ENCODE measurements at regions not wholly inside any gene's neighbourhood (a gene's known extent, or its start where the extent isn't known, plus 50 kb on each side); places are given as distances from the start of the nearest gene placed in this dataset.
"Not testable (repeated sequence)": the region's sequence is repeated elsewhere in the genome, so short reads cannot be mapped to it uniquely, and the experiment has no call there.

- Histone ChIP-seq H3K9me3 (replicated peaks; ENCODE audit: control insufficient read depth, low read depth, low read length) (no peaks in the 10 kb centered on the region), H3K27ac (ENCODE audit: low read length) (no peak overlapping the region), H3K4me3 (ENCODE audit: low read length) (no peak overlapping the region), H3K27me3 (ENCODE audit: control insufficient read depth, insufficient read depth, low read length) (no peaks in the 10 kb centered on the region), H3K4me1 (ENCODE audit: control insufficient read depth, insufficient read depth, low read length) (no peaks in the 10 kb centered on the region), H3K36me3 (ENCODE audit: control insufficient read depth, insufficient read depth, low read length) (no peaks in the 10 kb centered on the region)
- no peak for DNase-seq
- WGBS (ENCODE audit: insufficient coverage), result no CpG with 5 or more reads among the region's 4 CpGs
These were observed 135.9 kb downstream of the SOX4 start for GRCh38 chr6:21729431-21729830.

- 94% methylated on average over 8 of the region's 11 CpGs for WGBS (ENCODE audit: insufficient coverage)
- Histone ChIP-seq H3K27ac (ENCODE audit: low read length) (no peak overlapping the region), H3K4me1 (ENCODE audit: control insufficient read depth, insufficient read depth, low read length) (no peaks in the 10 kb centered on the region), H3K27me3 (ENCODE audit: control insufficient read depth, insufficient read depth, low read length) (no peaks in the 10 kb centered on the region), H3K9me3 (replicated peaks; ENCODE audit: control insufficient read depth, low read depth, low read length) (no peaks in the 10 kb centered on the region), H3K36me3 (ENCODE audit: control insufficient read depth, insufficient read depth, low read length) (no peaks in the 10 kb centered on the region), H3K4me3 (ENCODE audit: low read length) (no peak overlapping the region)
- DNase-seq, result no peak
These were observed 137.0 kb downstream of the SOX4 start for GRCh38 chr6:21730533-21730932.

DNA sequence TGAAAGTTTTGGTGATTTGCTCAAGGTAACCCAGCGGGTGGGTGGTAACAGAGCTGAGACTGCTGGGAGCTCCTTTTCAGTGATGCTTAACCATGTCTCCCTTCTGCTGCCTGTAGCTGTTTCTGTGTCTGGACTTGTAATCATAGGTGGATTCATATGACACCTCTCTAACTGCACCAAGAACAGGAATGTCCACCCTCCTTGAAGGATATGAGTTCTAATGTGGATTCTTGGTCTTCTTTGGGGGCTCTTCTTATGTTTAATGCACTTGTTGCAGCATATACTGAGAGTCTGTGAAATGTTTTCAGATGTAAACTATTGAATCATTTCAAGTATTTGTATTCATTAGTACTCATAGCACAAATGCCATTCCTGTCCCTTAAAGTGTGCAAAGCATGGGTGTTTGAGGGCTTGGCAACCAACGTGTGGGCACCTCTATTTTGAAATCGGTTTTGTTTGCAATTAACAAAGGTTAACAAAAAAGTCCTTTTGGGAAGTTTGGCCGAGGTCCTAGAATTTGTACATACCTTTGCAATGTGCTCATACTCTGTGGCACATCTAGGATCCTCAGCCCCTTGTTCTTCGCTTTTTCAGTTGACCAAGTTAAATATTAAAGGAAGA lies 138.0 kb downstream of the SOX4 start:
- Histone ChIP-seq H3K27me3 (ENCODE audit: control insufficient read depth, insufficient read depth, low read length) (no peaks in the 10 kb centered on the region), H3K4me1 (ENCODE audit: control insufficient read depth, insufficient read depth, low read length) (no peaks in the 10 kb centered on the region), H3K27ac (ENCODE audit: low read length) (no peak overlapping the region), H3K36me3 (ENCODE audit: control insufficient read depth, insufficient read depth, low read length) (no peaks in the 10 kb centered on the region), H3K9me3 (replicated peaks; ENCODE audit: control insufficient read depth, low read depth, low read length) (no peaks in the 10 kb centered on the region), H3K4me3 (ENCODE audit: low read length) (no peak overlapping the region)
- WGBS (ENCODE audit: insufficient coverage), result no CpG with 5 or more reads among the region's 5 CpGs
- DNase-seq, result no peak

GRCh38 chr6:21732032-21732730 lies 138.6 kb downstream of the SOX4 start:
- 89% methylated on average over 6 of the region's 14 CpGs for WGBS (ENCODE audit: insufficient coverage)
- H3K27me3 ChIP-seq (ENCODE audit: control insufficient read depth, insufficient read depth, low read length); H3K27ac ChIP-seq (ENCODE audit: low read length); DNase-seq; H3K4me1 ChIP-seq (ENCODE audit: control insufficient read depth, insufficient read depth, low read length); H3K9me3 ChIP-seq (replicated peaks; ENCODE audit: control insufficient read depth, low read depth, low read length); H3K36me3 ChIP-seq (ENCODE audit: control insufficient read depth, insufficient read depth, low read length); H3K4me3 ChIP-seq (ENCODE audit: low read length): not testable (repeated sequence)

DNA sequence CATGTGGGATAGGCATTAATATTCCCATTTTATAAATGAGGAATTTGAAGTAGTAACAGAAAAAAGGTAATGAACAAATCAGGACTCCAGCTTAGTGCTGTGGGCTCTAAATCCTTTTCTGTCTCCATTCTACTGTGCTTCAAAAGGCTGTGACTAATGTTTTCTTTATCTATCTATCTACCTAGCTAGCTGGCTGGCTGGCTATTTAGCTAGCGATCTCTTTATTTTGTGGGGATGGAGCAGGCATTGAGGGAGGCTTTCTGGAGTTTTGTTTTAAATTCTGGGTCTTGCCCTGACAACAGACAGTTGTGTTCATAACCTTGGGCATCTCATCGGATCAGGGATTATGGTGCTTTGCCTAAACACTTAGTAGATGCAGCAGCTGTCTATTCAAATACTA lies 139.2 kb downstream of the SOX4 start:
- H3K27ac ChIP-seq (ENCODE audit: low read length), result no peak overlapping the region

GRCh38 chr6:21733311-21733710 lies 139.8 kb downstream of the SOX4 start:
- Histone ChIP-seq H3K27ac (ENCODE audit: low read length) (no peak overlapping the region), H3K27me3 (ENCODE audit: control insufficient read depth, insufficient read depth, low read length) (no peaks in the 10 kb centered on the region), H3K4me1 (ENCODE audit: control insufficient read depth, insufficient read depth, low read length) (no peaks in the 10 kb centered on the region), H3K4me3 (ENCODE audit: low read length) (no peak overlapping the region), H3K36me3 (ENCODE audit: control insufficient read depth, insufficient read depth, low read length) (no peaks in the 10 kb centered on the region), H3K9me3 (replicated peaks; ENCODE audit: control insufficient read depth, low read depth, low read length) (no peaks in the 10 kb centered on the region)
- no peak for DNase-seq
- WGBS (ENCODE audit: insufficient coverage), result no CpG with 5 or more reads among the region's 1 CpG

More for the DNA sequence above, 139.2 kb downstream of the SOX4 start:
- no CpG with 5 or more reads among the region's 2 CpGs for WGBS (ENCODE audit: insufficient coverage)
- Histone ChIP-seq H3K4me3 (ENCODE audit: low read length) (no peak overlapping the region), H3K27me3 (ENCODE audit: control insufficient read depth, insufficient read depth, low read length) (no peaks in the 10 kb centered on the region), H3K36me3 (ENCODE audit: control insufficient read depth, insufficient read depth, low read length) (no peaks in the 10 kb centered on the region), H3K9me3 (replicated peaks; ENCODE audit: control insufficient read depth, low read depth, low read length) (no peaks in the 10 kb centered on the region), H3K4me1 (ENCODE audit: control insufficient read depth, insufficient read depth, low read length) (no peaks in the 10 kb centered on the region)
- DNase-seq, result no peak

DNA sequence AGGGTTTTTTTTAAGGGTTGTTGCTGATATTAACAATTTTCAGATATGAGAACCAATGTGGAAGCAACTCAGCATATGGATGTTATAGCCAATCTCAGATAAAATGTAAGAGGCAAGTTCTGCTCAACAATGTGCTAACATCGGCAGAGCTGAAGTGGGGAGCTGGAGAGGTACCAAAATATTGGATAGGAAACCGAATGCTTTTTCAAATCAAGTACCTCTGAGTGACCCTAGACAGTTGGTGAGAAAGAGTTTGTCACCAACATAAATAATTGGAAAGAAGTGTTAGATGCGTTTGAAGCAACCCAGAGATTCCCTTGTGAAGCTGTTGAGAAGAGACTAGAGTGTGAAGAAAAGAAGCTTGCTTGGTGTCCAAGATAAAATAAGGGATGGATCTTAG lies 140.7 kb downstream of the SOX4 start:
- WGBS (ENCODE audit: insufficient coverage), result 80% methylated on average over 2 of the region's 3 CpGs
- H3K27ac ChIP-seq (ENCODE audit: low read length), result no peak overlapping the region
- H3K4me1 ChIP-seq (ENCODE audit: control insufficient read depth, insufficient read depth, low read length), result no peaks in the 10 kb centered on the region

DNA sequence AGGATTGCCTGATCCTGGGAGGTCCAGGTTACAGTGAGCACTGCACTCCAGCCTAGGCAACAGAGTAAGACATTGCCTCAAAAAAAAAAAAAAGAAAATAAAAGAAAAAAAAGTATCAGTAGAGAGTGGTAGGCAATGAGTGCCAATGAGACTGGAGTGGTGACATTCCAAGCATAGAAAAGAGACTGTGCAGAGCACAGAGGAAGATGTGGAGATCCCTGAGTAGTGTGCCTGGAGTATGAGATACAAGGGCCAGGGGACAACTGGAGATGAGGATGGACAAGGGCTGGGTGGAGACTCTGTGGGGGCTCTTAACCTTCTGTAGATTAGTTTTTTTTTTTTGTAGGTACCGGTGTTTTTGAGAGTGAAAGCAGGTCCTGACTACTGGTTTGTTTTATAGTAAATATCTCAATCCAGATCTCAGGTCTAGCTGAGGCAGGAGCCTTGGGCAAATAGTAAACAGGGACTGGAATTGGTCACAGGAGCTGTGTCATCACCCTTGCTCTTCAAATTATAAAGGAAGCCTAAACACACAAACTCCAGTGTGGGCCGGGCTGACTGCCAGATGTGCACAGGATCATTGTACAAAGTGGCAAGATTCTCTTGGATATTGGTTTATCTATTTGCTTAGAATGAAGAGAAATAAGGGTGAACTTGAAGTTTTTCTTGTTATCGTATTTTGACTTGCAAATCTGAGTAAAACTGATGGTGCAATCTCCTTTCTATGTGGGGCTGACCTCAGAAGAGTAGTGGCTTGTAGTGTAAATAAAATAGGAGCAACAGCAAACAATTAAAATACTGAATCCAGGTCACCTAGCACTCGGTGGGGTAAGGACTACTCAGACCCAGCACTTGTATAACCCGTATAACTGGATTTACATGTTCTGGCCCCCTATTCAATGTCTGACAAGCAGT lies 144.9 kb downstream of the SOX4 start:
- no peak for DNase-seq
- WGBS (ENCODE audit: insufficient coverage), result no CpG with 5 or more reads among the region's 5 CpGs
- Histone ChIP-seq H3K9me3 (replicated peaks; ENCODE audit: control insufficient read depth, low read depth, low read length) (no peaks in the 10 kb centered on the region), H3K36me3 (ENCODE audit: control insufficient read depth, insufficient read depth, low read length) (no peaks in the 10 kb centered on the region), H3K27ac (ENCODE audit: low read length) (no peak overlapping the region), H3K27me3 (ENCODE audit: control insufficient read depth, insufficient read depth, low read length) (no peaks in the 10 kb centered on the region), H3K4me1 (ENCODE audit: control insufficient read depth, insufficient read depth, low read length) (peaks cover 4% of the 10 kb centered on the region), H3K4me3 (ENCODE audit: low read length) (no peak overlapping the region)

More for the DNA sequence above, 140.7 kb downstream of the SOX4 start:
- H3K9me3 ChIP-seq (replicated peaks; ENCODE audit: control insufficient read depth, low read depth, low read length), result no peaks in the 10 kb centered on the region
- no peak overlapping the region for H3K4me3 ChIP-seq (ENCODE audit: low read length)
- no peak for DNase-seq
- no peaks in the 10 kb centered on the region for H3K36me3 ChIP-seq (ENCODE audit: control insufficient read depth, insufficient read depth, low read length)
- no peaks in the 10 kb centered on the region for H3K27me3 ChIP-seq (ENCODE audit: control insufficient read depth, insufficient read depth, low read length)

DNA sequence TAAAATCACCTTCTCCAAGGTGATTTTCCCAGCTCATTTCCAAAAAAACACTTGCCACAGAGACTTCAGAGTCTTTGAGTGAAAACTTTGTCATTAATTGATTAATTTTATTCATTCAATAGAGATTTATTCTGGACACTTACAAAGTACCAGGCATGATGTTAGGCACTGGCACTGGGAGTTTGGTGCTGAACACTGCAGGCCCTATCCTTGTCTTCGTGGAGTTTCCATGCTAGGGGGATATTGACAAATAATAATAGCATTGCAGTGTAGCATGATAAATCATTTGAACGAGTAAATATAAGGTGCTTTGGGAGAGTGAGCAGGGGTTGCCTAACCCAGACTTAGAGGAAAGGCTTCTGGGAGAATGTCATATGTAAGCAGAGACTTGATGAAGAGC lies 145.7 kb downstream of the SOX4 start:
- 90% methylated on average over 2 of the region's 2 CpGs for WGBS (ENCODE audit: insufficient coverage)
- no peak for DNase-seq
- Histone ChIP-seq H3K36me3 (ENCODE audit: control insufficient read depth, insufficient read depth, low read length) (no peaks in the 10 kb centered on the region), H3K27me3 (ENCODE audit: control insufficient read depth, insufficient read depth, low read length) (no peaks in the 10 kb centered on the region), H3K4me1 (ENCODE audit: control insufficient read depth, insufficient read depth, low read length) (peaks cover 4% of the 10 kb centered on the region), H3K9me3 (replicated peaks; ENCODE audit: control insufficient read depth, low read depth, low read length) (no peaks in the 10 kb centered on the region), H3K4me3 (ENCODE audit: low read length) (no peak overlapping the region), H3K27ac (ENCODE audit: low read length) (no peak overlapping the region)

DNA sequence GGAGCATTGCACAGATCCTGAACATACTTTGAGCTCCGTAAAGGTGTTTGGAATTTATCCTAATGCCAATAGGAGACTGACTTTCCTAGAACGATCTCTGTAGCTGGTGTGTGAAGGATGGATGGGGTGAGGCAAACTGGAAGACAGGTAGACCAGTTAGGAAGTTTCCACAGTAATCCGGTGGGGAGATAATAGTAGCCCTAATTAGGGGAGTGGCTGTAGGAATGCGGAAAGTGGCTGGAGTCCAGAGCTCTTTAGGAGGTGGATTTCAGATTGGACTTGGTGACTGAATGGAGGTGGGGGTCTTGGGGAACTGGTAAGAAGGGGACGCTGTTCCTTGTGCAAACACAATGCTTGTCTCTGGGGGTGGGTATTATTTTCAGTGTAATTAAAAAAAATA lies 146.3 kb downstream of the SOX4 start:
- no peaks in the 10 kb centered on the region for H3K36me3 ChIP-seq (ENCODE audit: control insufficient read depth, insufficient read depth, low read length)
- 61% methylated on average over 4 of the region's 5 CpGs for WGBS (ENCODE audit: insufficient coverage)
- peaks cover 4% of the 10 kb centered on the region for H3K4me1 ChIP-seq (ENCODE audit: control insufficient read depth, insufficient read depth, low read length)
- H3K27me3 ChIP-seq (ENCODE audit: control insufficient read depth, insufficient read depth, low read length), result no peaks in the 10 kb centered on the region
- no peak overlapping the region for H3K4me3 ChIP-seq (ENCODE audit: low read length)
- no peak overlapping the region for H3K27ac ChIP-seq (ENCODE audit: low read length)
- no peaks in the 10 kb centered on the region for H3K9me3 ChIP-seq (replicated peaks; ENCODE audit: control insufficient read depth, low read depth, low read length)
- no peak for DNase-seq
